ENCODE measurements at regions not wholly inside any gene's neighbourhood (a gene's known extent, or its start where the extent isn't known, plus 50 kb on each side); places are given as distances from the start of the nearest gene placed in this dataset.

DNA sequence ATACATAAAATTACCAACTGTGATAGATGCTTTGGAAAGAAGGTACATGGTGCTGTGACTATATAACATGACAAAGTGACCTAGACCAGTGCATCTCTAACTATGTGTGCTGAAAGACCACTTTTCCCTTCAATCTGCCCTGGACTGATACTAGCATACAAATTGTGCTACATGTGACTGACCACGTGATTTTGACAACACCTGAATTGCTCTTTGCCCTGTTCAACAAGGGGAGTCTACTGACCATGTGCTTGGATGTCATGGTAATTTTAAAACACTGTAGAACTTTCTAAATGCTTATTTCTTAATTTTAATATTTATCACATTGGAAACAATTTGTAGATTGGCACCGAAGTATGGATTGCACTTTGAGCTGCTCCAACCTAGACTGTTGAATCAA lies 142.4 kb downstream of the CAND1 start:
- TF ChIP-seq CTCF (IDR thresholded peaks at IDR 0.05; ENCODE audit: low read depth, low read length, poor library complexity, severe bottlenecking) (no peak), EZH2phosphoT487 (IDR thresholded peaks at IDR 0.05; ENCODE audit: borderline replicate concordance, low read length) (no peak)
